GM18520 (cell line): ENCODE measurements at regions not wholly inside any gene's neighbourhood (a gene's known extent, or its start where the extent isn't known, plus 50 kb on each side); places are given as distances from the start of the nearest gene placed in this dataset.
A peak's percentile ranks its signal among the peaks of the same experiment; 100 is the strongest.

Experiments used
- ATAC-seq: cut with Tn5 transposase; IDR thresholded peaks from one replicate; pipeline ENCODE4 v1.9.1; 2021; ENCODE audit not compliant: unreplicated experiment

DNA sequence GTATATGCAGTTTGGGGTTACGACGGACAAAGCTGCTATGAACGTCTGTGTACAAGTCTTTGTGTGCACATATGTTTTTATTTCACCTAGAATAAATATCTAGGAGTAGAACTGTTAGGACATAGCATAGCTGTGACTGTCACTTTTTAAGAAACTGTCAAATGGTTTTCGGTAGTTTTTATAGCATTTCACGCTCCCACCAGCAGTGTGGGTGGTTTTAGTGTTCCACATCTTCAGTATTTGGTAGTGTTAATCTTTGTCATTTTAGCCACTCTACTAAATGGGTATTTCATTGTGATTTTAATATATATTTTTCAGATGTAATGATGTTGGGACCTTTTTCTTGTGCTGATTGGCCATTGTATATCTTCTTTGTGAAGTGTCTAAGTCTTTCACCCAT is 109.1 kb upstream of the BCAT1 start:
- ATAC-seq, result no peak

DNA sequence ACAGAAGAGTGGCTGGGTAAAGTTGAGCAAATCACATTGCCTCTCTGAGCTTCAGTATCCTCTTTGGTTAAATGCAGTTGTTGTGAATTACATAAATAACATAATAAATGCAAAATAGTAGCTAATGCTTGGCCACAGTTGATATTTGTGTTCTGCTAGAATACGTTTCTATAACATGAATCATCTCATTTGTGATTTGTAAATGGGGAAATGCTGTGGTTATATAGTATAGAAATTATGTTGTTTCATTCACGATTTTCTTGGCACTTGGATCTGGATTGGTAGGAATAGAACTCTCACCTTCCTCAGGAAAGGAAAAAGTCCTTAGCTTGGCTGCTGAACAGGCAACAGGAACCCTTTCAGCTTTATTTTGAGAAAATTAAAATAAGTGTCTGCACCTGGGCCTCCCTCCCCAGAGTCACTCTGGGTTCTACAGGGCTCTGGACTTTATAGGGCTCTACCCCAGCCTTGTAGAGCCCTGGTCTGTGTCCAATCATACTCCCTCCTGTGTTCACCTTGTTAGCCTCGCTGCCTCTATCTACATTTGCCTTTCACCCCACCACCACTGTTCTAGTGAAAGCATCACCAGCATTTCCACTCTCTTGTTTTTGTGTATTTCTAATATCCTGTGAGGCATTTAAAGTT is 107.7 kb upstream of the BCAT1 start:
- ATAC-seq, result no peak

DNA sequence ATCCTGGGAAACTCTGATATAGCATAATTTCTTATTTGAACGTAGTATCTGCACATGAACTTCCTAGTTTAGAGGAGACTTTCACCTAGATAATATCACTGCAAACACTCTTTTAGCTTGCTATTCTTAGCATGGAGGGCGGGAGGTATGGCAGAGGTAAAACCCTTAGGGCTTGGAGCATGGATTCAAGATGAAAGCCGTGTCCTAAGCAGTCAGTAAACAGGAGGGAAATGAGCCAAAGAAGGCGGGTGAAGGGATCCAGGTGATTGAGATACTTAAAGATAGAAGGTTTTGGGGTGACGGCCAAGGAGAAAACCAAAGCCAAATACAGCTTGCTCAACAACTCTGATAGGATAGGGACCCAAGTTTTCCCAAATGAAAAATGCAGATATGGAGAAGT is 107.1 kb upstream of the BCAT1 start:
- no peak for ATAC-seq

DNA sequence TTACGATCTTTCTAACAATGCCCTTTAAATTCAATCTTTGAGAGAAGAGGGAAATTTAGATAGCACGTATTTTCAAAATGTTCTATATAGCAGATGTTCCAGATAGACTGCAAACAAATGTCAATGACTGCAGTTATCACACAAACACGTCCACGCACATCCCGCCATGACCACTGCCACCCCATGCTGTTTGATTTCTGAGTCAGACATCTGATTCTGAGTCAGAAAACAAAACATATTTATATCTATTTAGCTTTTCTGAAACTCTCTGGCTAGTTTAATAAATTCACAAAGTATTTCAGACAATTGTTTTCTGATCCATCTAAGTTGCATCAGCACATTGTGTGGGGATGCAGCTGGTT is 105.9 kb upstream of the BCAT1 start:
- peak; percentile 20 for ATAC-seq

DNA sequence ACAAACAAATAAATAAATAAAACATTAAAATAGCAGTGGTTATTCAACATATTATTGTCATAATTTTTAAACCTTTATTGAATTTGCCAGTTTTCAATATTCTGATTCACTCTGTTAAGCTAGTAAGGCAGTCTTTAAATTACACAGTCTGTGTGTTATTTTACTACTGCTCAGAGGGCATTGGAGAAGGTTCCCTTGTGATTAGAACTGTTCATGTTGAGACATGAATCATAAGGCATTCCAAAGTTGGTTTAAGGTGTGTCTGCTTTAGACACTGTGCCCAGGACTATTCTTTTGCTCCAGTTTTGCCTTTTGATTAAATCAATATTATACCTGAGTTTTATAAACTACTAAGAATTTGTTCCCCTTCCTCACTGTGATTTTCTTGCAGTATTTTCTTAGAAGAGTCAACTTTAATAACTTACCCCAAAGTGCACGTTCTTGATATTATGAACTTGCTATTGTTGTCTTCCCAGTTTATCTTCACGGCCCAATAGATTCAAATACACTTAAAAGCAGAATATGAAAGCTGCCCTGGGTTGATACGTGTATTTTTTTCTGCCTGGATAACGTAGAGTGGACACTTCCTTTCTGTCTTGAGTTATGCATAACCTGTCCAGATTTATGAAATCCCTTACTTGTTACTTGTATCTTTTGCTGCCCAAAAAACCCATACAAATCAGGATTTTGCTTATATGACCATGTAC is 105.3 kb upstream of the BCAT1 start:
- ATAC-seq, result no peak

DNA sequence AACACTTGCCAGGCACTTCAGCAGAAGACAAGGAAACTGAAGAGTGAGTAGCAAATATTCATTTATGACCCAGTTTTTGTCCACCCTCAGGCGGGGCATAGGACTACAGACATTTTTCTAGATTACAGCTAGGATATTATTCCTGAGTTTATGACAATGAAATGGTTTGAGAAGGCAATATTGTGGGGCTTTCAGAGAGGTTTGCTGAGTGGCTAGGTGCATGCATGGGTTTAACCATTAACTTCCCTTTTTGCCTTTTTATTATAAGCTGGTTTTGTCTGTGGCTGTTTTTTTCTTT is 104.0 kb upstream of the BCAT1 start:
- no peak for ATAC-seq

DNA sequence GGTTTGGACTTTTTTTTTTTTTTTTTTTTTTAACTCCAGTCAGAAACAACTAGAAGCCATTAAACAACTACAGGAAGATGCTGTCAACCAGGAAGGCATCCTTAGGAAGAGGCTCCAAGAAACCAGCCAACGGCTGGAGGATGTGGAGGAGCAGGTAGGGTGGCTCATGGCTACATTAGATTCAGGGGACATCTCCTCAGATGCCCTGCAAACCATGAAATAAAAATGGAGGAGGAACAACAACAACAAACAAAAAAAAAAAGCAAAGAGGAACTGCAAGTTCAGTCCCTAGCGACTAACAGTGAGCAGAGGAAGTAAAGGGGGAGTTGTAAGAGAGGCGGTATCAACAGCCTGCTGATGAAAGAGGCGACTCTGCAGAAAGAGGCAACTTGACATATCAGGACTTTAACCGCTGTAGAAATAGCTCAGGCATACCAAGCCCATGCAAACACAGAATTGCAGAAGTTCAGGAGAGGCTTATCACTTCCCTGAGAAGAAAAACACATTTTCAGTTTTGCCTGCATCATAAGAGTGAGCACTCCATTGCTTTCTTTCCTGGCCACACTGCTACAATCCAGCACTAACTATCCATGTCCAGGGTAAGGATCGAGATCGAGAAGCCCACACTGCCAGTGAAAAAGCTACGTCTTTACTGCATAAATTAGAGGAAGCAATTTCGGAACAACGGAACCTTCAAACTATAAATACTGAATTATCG is 103.5 kb upstream of the BCAT1 start:
- ATAC-seq, result peak; percentile 39

DNA sequence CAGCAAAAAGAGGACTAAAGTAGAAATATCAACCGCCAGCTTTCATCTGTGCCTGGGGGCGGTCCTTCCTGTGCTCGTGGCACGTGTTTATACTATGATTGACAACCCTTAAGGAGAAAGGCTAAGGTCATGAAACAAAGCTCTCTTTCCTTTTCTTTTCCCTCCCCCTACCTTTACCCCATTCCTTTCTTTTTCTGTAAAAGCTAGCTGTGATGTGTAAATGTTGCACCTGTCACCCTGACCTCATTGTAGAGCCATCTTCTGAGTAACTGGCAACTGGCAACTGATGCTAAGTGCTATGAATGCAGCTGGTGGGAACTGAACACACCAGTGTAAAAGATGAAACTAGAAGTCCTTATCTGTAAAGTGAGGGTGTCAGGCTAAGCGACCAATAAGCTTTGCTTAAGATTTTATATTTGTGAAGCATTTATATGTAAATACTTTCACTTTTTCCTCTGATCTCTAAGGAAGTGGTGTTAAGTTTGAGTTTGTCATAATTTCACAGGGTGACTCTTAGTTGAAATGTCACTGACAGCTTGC is 102.8 kb upstream of the BCAT1 start:
- ATAC-seq, result peak; percentile 69

DNA sequence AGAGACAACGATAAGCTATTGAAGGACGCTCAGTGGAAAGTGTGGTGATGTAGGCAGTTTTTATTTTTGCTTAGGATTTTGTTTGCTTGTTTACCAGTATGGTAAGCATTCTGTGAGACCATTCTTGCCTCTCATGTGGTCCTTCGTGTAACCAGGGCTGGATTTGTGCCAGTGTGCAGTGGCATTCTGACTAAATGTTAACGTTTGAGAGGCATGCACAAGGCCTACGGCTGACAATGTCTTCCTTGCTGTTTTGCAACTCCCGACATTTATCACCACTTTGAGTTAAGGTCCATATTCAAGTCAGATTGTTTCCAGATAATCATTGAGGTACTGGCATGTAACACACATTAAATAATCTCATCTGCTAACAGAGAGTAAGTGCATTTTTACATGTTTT is 102.3 kb upstream of the BCAT1 start:
- ATAC-seq, result no peak

DNA sequence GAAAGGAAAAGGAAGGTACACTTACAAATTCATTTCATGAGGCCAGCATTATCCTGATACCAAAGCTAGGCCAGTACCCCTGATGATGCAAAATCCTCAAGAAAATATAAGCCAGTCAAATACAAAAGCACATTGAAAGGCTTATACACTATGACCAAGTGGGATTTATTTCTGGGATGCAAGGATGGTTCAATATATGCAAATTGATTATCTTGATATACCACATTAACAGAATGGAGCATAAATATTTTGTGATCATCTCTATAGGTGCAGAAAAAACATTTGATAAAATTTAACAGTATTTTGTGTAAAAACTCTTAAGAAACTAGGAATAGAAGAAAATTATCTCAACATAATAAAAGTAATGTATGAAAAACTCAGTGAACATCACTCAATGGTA is 97.0 kb upstream of the BCAT1 start:
- no peak for ATAC-seq

DNA sequence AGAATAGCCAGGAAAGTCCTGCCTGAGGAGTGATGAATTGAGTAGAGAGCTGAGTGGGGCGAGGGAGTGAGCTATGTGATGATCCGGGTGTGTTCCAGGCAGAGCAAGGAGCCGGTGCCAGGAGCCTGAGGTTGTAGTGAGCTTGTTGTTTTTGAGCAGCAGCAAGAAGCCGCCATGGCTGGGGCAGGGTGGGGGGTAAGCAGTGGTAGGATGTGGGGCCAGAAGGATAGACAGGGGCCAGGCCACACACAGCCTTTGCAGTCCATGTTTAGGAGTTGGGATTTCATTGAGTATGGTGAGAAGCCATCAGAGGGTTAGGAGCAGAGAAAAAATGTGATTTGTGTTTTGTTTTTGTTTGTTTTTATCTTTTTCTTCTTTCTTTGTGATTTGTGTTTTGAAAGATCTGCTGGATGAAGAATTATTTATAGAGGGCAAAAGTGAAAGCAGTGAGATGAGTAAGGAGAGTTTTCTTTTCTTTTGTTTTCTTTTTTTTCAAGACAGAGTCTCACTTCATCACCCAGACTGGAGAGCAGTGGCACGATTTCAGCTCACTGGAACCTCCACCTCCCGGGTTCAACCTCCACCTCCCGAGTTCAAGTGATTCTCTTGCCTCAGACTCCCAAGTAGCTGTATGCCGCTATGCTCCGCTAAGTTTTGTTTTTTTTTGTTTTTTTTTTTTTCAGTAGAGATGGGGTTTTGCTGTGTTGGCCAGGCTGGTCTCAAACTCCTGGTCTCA is 92.3 kb upstream of the BCAT1 start:
- ATAC-seq, result no peak

DNA sequence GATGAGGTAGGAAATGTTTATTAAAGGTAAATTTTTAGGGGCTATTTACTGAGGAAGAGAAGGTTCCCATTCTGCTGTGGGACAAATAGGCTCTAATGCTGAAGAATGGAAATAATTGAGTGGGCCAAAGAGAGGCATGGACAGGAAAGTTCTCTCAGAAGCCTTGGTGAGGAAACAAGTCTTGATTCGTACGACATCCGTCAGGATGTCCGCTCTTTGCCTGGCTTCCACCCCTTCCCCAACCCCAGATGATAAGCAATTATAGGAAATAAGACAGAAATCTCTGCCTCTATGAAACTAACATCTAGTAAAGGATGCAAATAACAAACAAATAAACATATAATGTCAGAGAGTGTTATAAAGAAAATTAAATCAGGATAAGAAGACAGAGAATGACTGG is 91.7 kb upstream of the BCAT1 start:
- ATAC-seq, result no peak

DNA sequence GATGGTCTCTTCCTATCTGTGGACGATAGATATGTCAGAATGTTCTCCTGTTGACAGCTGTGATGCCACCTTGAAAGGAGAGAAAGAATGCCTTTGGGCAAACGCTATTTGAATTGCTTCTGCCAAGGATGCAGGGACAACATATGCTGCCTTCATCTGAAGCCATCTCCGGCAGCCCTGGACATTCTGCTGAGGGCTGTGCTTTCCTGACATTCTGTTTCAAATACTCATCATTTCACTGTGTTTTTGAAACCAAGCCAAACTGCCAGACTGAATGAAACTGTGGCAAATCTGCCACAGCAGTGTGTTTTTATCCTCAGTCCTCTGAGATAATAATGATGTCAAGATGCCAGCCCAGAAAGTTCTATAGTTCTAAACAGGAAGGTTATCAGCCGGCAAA is 85.8 kb upstream of the BCAT1 start:
- ATAC-seq, result no peak

DNA sequence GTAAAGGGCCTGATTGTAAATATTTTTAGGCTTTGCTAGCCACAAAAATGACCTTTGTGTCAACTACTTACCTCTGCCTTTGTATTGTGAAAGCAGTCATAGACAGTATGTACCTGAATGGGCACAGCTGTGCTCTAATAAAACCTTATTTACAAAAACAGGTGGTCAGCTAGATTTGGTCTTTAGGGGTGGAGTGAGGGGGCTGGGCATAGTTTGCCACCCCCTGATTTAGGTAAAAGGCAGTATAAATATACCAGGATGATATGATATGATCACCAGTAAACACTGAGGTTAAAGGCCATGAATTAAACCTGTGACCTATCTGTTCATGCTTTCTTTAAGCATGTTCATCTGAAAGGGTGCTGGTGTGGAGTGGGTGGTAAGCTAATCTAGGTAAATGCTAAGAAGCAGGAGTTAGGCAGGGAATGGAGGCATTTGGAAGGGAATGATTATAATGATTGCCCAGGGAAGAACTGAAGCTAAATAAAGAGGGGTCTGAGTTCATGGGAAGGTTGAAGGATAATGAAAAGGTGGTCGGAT is 77.1 kb upstream of the BCAT1 start:
- no peak for ATAC-seq

DNA sequence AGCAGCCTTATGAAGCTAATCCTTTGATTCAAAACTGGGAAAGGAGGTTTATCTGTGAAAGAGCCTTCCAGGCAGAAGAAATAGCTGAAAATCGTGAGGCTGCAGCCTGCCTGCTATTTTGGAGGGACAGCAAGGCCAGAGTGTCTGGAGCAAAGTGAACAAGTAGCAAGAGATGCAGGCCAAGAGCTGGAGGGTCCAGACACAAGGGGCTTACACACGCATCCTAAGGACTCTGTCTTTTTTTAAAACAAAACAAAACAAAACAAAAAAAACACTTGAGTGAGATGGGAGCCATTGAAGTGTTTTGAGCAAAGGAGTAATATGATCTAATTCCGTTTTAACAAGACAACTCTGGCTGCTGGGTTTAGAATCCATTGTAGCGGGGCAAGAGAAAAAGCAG is 76.4 kb upstream of the BCAT1 start:
- ATAC-seq, result no peak

DNA sequence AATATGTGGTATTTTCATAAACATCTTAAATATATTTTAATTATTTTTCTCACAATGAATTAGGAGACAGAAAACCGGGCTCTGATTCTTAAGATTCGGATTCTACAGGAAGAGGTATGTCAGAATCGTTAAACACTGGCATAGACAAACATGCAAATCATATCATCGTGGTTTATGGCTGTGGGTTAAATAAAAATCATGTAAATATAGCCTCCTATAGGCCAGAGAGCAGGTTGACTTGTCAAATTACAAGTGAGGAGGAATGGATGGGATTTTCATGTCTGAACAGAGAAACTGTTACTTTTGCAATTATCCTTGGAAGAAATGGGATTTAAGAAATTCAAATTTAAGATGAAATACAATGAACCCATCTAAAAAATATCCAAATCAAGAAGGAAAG is 74.9 kb upstream of the BCAT1 start:
- ATAC-seq, result no peak

DNA sequence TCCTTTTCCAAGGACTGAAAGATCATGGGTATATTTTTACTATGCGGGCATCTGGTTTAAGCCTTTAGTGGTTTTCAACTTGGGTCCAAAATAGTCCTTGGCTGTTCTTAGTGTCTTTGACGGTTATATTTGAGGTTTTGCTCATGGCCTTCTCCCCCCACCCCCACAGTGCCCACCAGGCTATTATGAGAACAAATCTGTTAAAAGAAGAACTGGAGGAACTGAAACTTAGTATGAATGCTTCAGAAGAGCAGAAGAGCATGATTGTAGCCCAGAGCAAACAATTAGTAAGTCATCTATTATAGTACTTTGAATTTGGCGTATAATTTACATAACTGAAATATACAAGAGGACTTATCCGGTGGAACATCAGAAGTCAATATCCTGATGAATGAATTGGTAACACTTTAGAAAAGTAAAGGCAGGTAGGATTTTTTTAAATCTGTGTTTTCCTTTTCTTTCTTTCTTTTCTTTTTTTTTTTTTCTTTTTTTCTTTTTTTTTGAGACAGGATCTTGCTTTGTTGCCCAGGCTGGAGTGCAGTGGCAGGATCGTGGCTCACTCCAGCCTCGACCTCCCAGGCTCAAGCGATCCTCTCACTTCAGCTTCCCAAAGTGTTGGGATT is 71.8 kb upstream of the BCAT1 start:
- ATAC-seq, result peak; percentile 84

DNA sequence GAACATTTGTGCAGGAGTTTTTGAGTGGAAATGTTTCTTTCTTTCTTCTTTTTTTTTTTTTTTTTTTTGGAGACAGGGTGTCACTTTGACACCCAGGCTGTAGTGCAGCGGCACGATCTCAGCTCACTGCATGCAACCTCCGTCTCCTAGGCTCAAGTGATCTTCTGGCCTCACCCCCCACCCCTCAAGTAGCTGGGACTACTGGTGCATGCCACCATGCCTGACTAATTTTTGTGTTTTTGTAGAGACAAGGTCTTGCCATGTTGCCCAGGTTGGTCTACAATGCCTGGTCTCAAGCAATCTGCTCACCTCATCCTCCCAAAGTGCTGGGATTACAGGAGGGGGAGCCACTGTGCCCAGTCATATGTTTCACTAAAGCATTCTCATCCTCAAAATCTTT is 69.2 kb upstream of the BCAT1 start:
- no peak for ATAC-seq

DNA sequence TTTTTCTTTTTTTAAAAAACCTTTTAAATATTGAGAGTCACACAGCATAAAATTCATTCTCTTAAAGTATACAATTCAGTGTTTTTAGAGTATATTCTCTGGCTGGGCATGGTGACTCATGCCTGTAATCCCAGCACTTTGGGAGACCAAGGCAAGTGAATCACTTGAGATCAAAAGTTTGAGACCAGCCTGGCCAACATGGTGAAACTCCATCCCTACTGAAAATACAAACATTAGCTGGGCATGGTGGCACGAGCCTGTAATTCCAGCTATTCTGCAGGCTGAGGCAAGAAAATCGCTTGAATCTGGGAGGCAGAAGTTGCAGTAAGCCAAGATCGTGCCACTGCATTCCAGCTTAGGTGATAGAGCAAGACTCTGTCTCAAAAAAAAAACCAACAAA is 68.4 kb upstream of the BCAT1 start:
- no peak for ATAC-seq

DNA sequence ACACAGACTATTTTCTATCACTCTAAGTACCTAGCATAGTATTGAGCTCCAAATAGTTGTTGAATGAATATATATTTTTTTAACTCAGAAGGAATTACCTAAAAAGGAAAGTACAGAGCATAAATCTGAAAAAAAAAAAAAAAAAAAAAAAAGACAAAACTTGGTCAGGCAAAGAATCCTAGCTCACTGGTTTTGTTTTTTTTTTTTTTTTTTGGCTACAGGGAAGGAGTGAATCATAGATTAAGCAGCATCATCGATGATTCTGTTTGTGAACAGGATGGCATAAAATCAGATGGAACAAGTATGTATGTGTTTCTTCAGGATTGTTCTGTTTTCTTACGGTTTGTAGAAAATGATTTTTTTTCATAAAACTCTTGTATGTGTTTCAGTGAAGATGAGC is 66.1 kb upstream of the BCAT1 start:
- no peak for ATAC-seq

DNA sequence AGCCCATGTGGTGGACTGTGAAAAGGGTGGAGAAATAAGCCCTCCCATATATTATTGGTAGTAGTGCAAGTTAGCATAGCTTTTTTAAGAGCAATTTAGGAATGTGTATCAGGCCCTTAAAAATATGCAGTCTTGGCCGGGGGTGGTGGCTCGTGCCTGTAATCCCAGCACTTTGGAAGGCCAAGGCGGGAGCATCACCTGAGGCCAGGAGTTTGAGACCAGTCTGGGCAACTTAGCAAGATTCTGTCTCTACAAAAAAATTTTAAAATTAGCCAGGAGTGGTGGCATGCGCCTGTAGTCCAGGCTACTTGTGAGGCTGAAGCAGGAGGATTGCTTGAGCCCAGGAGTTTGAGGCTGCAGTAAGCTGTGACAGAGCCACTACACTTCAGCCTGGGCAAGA is 64.2 kb upstream of the BCAT1 start:
- ATAC-seq, result no peak
